HUES6 (cell line): ENCODE measurements at regions not wholly inside any gene's neighbourhood (a gene's known extent, or its start where the extent isn't known, plus 50 kb on each side); places are given as distances from the start of the nearest gene placed in this dataset.

Source experiments
- H3K27ac ChIP-seq: 2 replicates; pipeline ENCODE4 v1.7.0; 2013; ENCODE audit warnings: low read depth, mild to moderate bottlenecking, low read length, inconsistent platforms
- H3K27me3 ChIP-seq: 2 replicates; pipeline ENCODE4 v1.6.1; 2013; ENCODE audit warnings: low read length; ENCODE audit not compliant: control insufficient read depth, insufficient read depth
- H3K36me3 ChIP-seq: 2 replicates; pipeline ENCODE4 v1.6.1; 2013; ENCODE audit warnings: low read length; ENCODE audit not compliant: control insufficient read depth, insufficient read depth
- H3K4me1 ChIP-seq: 2 replicates; pipeline ENCODE4 v1.6.1; 2013; ENCODE audit warnings: low read length; ENCODE audit not compliant: control insufficient read depth, insufficient read depth
- H3K4me3 ChIP-seq: 2 replicates; pipeline ENCODE4 v1.5.1; 2013; ENCODE audit warnings: low read depth, low read length
- H3K9ac ChIP-seq: one replicate; pipeline ENCODE4 v1.6.1; 2013; ENCODE audit warnings: mild to moderate bottlenecking, low read length
- H3K9me3 ChIP-seq: 2 replicates; pipeline ENCODE4 v1.6.1; 2013; ENCODE audit warnings: low read depth, low read length; ENCODE audit not compliant: control insufficient read depth, insufficient read depth

DNA sequence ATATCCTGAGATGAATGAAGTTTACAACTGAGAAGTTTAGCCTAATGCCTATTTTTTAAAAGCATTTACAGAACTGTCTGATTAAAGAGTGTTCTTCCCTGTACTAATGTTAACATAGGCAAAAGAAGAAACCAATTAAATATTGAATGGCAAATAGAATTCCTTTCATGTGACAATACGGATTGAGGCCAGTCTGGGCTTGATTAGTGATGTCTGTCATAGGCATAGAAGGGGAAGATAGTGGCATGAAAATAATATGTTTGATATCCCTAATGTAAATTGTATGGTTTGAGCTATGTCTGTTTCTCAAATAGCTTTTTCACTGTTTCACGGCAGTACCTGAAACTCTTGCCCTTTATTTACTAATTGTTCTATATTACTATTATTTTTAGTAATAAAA lies 443.1 kb upstream of the CLINT1 start:
- peaks cover 2% of the 10 kb centered on the region for H3K4me1 ChIP-seq
- no peak overlapping the region for H3K9ac ChIP-seq
- no peaks in the 10 kb centered on the region for H3K27me3 ChIP-seq

DNA sequence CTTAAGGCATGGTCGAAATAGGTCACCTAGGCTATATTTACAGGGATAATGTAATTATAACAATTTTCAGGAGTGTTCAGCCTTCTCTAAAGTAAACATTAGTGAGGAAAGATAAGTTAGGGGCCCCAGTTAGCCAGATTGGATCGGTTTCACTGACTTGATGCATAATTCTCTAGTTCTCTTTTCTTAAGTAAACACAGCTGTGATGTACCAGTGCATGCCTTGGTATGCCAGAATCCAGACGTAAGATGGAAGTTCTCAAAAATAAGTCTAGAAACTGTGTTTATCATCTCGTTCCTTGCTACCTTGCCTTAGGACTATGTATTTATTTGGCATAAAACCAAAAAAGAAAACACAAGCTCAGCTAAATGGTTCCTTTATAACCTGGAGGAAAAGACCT lies 442.2 kb upstream of the CLINT1 start:
- H3K4me1 ChIP-seq, result peaks cover 2% of the 10 kb centered on the region
- no peaks in the 10 kb centered on the region for H3K27me3 ChIP-seq

More for the DNA sequence above, 443.1 kb upstream of the CLINT1 start:
- Histone ChIP-seq H3K27ac (no peak overlapping the region), H3K9me3 (peaks cover 4% of the 10 kb centered on the region; the same call in 1 of the 2 replicates), H3K36me3 (no peaks in the 10 kb centered on the region), H3K4me3 (no peak overlapping the region)

DNA sequence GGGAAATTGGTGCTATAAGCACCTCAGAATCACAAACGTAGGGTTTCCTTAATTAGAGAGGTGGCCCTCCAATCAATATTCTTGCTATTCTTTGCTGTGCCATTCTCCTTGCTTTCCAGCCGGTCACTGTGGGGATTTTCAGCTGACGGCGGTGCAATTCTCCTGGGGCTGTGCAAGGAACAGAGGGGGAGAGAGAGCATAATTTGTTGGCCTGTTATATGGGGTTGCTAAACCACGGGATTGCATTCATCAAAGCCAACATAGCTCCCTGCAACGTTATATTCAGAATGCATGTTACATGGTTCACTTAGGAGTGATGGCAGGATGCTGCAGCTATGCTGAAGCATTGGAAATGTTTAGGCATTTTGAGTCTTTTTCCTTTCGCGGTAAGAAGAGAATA lies 441.3 kb upstream of the CLINT1 start:
- no peak overlapping the region for H3K27ac ChIP-seq
- no peaks in the 10 kb centered on the region for H3K27me3 ChIP-seq
- H3K36me3 ChIP-seq, result no peaks in the 10 kb centered on the region
- H3K9ac ChIP-seq, result no peak overlapping the region
- H3K4me3 ChIP-seq, result no peak overlapping the region
- peaks cover 7% of the 10 kb centered on the region; the same call in 1 of the 2 replicates for H3K9me3 ChIP-seq
- H3K4me1 ChIP-seq, result no peaks in the 10 kb centered on the region

More for the DNA sequence above, 442.2 kb upstream of the CLINT1 start:
- Histone ChIP-seq H3K36me3 (no peaks in the 10 kb centered on the region), H3K4me3 (no peak overlapping the region), H3K27ac (no peak overlapping the region), H3K9ac (no peak overlapping the region), H3K9me3 (peaks cover 7% of the 10 kb centered on the region; the same call in 1 of the 2 replicates)

DNA sequence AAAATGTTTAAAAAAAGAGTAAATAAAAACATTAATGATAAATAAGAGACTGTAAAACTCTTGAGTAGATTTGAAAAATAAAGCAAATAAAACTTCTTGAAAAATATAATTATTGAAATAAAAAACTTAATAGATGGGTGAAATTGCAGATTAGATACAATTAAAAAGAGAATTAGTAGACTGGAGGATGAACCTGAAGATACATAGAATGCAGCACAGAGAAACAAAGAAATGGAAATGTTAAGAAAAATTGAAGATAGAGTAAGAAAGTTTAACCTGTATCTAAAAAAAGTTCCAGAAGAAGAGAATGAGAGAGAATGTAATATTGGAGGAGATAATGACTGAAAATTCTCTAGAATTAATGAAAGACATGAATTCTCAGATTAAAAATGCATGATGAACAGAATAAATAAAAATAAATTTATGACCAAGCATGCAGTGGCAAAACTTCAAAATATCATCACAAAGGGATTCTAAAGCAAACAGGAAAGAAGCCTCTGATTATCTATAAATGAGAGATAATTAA lies 438.1 kb upstream of the CLINT1 start:
- Histone ChIP-seq H3K9ac (no peak overlapping the region), H3K9me3 (peaks cover 15% of the 10 kb centered on the region), H3K27ac (no peak overlapping the region), H3K4me1 (no peaks in the 10 kb centered on the region), H3K4me3 (no peak overlapping the region), H3K27me3 (no peaks in the 10 kb centered on the region), H3K36me3 (no peaks in the 10 kb centered on the region)

DNA sequence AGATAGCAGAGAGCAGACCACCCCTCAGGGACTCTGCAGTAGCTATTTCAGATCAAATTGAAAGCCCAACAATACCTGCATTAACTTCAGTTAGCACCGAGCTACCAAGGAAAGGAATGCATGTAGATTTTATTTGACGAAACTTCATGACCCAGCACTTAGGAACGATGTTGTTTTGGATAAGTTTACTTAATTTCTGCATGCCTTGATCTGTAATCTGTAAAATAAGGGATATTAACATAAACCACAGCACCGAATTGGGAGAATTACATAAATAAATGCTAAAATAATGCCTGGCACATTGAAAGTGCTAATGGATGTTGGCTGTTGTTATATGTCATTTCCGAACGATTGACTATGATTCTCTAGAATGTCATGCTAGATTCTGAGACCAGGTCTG lies 435.8 kb upstream of the CLINT1 start:
- peaks cover 15% of the 10 kb centered on the region for H3K9me3 ChIP-seq
- H3K36me3 ChIP-seq, result no peaks in the 10 kb centered on the region
- no peaks in the 10 kb centered on the region for H3K27me3 ChIP-seq
- H3K4me3 ChIP-seq, result no peak overlapping the region
- no peak overlapping the region for H3K27ac ChIP-seq
- H3K9ac ChIP-seq, result no peak overlapping the region
- no peaks in the 10 kb centered on the region for H3K4me1 ChIP-seq

DNA sequence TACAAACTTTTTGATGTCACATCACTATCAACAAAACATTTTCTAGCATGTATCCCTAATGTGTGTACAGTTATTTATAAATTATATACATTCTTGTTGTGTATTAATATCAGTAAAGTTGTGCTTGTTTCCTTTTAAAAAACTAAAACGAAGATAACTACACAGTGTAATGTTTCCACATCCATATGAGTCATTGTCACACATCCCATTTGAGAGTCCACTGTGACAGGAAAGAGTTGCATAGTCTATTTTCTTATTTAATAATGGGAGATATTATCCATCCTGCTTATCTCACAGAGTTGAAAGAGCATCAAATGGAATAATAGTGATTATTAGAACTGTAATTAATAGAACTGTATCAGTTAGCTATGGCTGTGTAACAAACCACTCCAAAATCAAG lies 434.0 kb upstream of the CLINT1 start:
- Histone ChIP-seq H3K27ac (no peak overlapping the region), H3K36me3 (no peaks in the 10 kb centered on the region), H3K4me1 (no peaks in the 10 kb centered on the region), H3K27me3 (no peaks in the 10 kb centered on the region), H3K9ac (no peak overlapping the region), H3K4me3 (no peak overlapping the region), H3K9me3 (peaks cover 15% of the 10 kb centered on the region)

DNA sequence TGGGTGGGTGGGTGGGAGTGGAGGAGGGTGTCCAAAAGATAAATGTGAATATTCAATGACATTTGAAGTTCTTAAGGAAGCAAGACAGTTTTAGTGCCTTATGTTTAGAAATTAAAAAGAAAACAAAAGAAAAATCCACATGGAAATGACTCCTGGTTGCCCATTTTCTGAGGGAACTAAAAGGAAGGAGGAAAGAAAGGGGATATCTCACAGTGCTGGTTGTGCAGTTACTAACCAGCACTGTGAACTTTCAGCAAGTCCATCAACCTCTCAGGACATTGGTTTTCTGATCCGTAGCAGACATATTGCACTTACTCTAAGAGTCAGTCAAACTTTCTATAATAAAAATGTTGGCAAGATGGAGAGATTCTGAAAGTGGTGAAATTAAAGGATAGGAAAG lies 431.0 kb upstream of the CLINT1 start:
- Histone ChIP-seq H3K9ac (no peak overlapping the region), H3K36me3 (no peaks in the 10 kb centered on the region), H3K27ac (no peak overlapping the region), H3K4me3 (no peak overlapping the region), H3K27me3 (no peaks in the 10 kb centered on the region), H3K9me3 (peaks cover 8% of the 10 kb centered on the region), H3K4me1 (no peaks in the 10 kb centered on the region)

DNA sequence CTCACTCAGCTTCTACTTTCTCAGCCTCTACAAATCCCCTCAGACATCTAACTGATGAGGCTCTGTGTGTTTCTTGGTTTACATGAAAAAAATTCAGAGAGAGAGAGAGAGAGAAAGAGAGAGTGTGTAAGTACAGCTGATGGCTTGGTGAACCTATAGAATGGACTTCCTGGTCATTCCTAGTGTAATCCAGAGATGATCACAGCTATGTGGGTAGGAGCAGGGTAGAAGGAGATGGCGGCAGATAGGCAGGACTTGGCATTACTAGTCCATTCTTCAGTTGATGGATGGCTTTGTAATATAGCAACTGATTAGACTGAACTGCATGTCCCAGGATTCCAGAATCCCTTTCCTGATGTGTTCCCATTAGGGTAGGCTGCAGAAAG lies 429.3 kb upstream of the CLINT1 start:
- H3K27me3 ChIP-seq, result no peaks in the 10 kb centered on the region
- no peaks in the 10 kb centered on the region for H3K36me3 ChIP-seq
- peaks cover 3% of the 10 kb centered on the region for H3K9me3 ChIP-seq
- no peak overlapping the region for H3K27ac ChIP-seq
- no peak overlapping the region for H3K4me3 ChIP-seq
- H3K4me1 ChIP-seq, result no peaks in the 10 kb centered on the region
- no peak overlapping the region for H3K9ac ChIP-seq

DNA sequence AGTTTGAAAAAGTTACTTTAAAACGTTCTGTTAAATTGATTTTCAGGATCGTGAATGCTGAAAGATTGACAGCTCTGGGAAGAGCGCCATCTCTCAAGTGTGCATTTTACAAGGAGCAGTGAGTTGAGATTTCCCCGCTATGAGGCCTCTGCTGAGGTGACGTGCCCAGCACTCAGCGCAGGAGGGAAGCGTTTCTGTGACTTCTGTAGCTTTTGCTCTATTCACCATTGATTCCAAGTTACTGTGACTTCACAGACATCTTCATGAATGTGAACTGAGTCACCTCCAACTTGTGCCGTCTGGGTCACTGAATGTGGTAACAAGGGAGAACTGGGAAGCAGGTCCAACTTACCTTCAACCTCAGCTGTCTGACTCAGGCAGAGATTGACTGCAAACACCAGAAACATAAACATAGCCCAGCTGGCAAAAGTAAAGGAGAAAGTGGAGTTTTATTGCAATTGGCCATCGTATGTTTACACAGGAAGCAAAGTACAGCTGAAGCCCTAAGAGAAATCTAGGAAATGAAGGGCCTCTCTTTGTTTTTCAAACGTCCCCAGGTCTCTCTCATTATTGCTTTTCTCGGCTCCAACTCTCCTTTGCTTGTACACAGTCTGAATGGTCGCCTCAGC lies 428.8 kb upstream of the CLINT1 start:
- Histone ChIP-seq H3K9ac (no peak overlapping the region), H3K9me3 (no peaks in the 10 kb centered on the region), H3K27me3 (no peaks in the 10 kb centered on the region), H3K4me1 (no peaks in the 10 kb centered on the region), H3K27ac (no peak overlapping the region), H3K36me3 (no peaks in the 10 kb centered on the region), H3K4me3 (no peak overlapping the region)

DNA sequence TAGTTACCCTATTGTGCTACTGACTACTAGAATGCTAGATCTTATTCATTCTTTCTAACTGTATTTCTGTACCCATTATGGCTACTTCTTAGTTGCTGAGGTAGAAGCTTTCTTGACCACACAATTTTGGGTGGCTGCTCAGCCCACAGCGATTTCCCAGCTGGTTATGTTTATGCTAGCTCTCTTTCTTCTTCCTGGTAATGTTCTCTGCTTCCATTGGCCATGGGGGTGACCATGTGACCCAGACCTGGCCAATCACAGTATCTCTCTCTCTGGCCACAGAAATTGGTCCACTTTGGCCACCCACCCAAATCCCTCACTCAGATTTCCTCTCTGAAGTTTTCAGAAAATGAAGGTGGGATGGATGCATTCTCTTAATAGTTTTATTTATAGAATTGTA lies 427.9 kb upstream of the CLINT1 start:
- Histone ChIP-seq H3K36me3 (no peaks in the 10 kb centered on the region), H3K9ac (no peak overlapping the region), H3K27me3 (no peaks in the 10 kb centered on the region), H3K27ac (no peak overlapping the region), H3K9me3 (no peaks in the 10 kb centered on the region), H3K4me1 (no peaks in the 10 kb centered on the region), H3K4me3 (no peak overlapping the region)

DNA sequence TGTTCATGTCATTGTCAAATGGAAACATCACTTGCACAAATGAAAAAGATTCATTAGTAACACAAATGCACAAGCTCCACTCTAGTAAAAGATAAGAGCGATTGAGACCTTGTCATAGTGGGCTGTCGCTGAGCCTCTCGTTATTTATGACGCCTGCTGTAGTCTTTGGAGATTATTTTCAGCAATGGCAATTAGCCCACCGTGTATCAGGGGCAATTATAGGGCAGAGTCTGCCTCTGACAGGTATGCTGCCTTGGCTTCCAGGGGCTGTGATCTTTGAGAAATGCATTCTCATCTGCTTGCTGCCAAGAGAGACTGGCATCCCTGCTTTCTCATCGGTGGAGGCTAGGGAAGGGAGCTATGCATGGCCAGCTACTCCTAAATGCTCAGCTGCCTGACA lies 426.8 kb upstream of the CLINT1 start:
- Histone ChIP-seq H3K9me3 (no peaks in the 10 kb centered on the region), H3K27me3 (no peaks in the 10 kb centered on the region), H3K9ac (no peak overlapping the region), H3K4me3 (no peak overlapping the region), H3K27ac (no peak overlapping the region), H3K36me3 (no peaks in the 10 kb centered on the region), H3K4me1 (no peaks in the 10 kb centered on the region)
